ENCODE measurements at regions not wholly inside any gene's neighbourhood (a gene's known extent, or its start where the extent isn't known, plus 50 kb on each side); places are given as distances from the start of the nearest gene placed in this dataset.
"Not testable (repeated sequence)": the region's sequence is repeated elsewhere in the genome, so short reads cannot be mapped to it uniquely, and the experiment has no call there.

- peak; percentile 57 for DNase-seq (ENCODE audit: low spot score)
Measured at GRCh38 chr3:188974856-188975599, 196.7 kb upstream of the TPRG1 start.

- DNase-seq (ENCODE audit: low spot score), result no peak
Measured at GRCh38 chr3:188975600-188976314, 196.0 kb upstream of the TPRG1 start.

GRCh38 chr3:188976407-188976806 is 195.4 kb upstream of the TPRG1 start:
- DNase-seq (ENCODE audit: low spot score), result no peak

- peak; percentile 55 for DNase-seq (ENCODE audit: low spot score)
Measured at GRCh38 chr3:188978421-188979171, 193.2 kb upstream of the TPRG1 start.

GRCh38 chr3:188979248-188979647 is 192.5 kb upstream of the TPRG1 start:
- DNase-seq (ENCODE audit: low spot score), result no peak

- no peak for DNase-seq (ENCODE audit: low spot score)
Measured at GRCh38 chr3:188979669-188980310, 192.0 kb upstream of the TPRG1 start.

- no peak for DNase-seq (ENCODE audit: low spot score)
Measured at GRCh38 chr3:188993181-188993580, 178.6 kb upstream of the TPRG1 start.

- peak; percentile 70 for DNase-seq (ENCODE audit: low spot score)
Measured at GRCh38 chr3:189001559-189001958, 170.2 kb upstream of the TPRG1 start.

GRCh38 chr3:189003410-189003809 is 168.4 kb upstream of the TPRG1 start:
- DNase-seq (ENCODE audit: low spot score), result no peak

GRCh38 chr3:189013224-189013888 is 158.4 kb upstream of the TPRG1 start:
- no peak for DNase-seq (ENCODE audit: low spot score)

GRCh38 chr3:189014526-189014925 is 157.2 kb upstream of the TPRG1 start:
- no peak for DNase-seq (ENCODE audit: low spot score)

- DNase-seq (ENCODE audit: low spot score), result not testable (repeated sequence)
Measured at GRCh38 chr3:189022576-189023466, 148.9 kb upstream of the TPRG1 start.

- DNase-seq (ENCODE audit: low spot score), result no peak
Measured at GRCh38 chr3:189025866-189026265, 145.9 kb upstream of the TPRG1 start.

- DNase-seq (ENCODE audit: low spot score), result no peak
Measured at GRCh38 chr3:189027626-189028155, 144.1 kb upstream of the TPRG1 start.

- DNase-seq (ENCODE audit: low spot score), result no peak
Measured at GRCh38 chr3:189038773-189039745, 132.7 kb upstream of the TPRG1 start.

GRCh38 chr3:189040656-189041335 is 131.0 kb upstream of the TPRG1 start:
- peak; percentile 17 for DNase-seq (ENCODE audit: low spot score)

- DNase-seq (ENCODE audit: low spot score), result peak; percentile 11
Measured at GRCh38 chr3:189041482-189042090, 130.2 kb upstream of the TPRG1 start.

GRCh38 chr3:189042832-189043231 is 128.9 kb upstream of the TPRG1 start:
- no peak for DNase-seq (ENCODE audit: low spot score)
